ENCODE measurements at regions not wholly inside any gene's neighbourhood (a gene's known extent, or its start where the extent isn't known, plus 50 kb on each side); places are given as distances from the start of the nearest gene placed in this dataset.

DNA sequence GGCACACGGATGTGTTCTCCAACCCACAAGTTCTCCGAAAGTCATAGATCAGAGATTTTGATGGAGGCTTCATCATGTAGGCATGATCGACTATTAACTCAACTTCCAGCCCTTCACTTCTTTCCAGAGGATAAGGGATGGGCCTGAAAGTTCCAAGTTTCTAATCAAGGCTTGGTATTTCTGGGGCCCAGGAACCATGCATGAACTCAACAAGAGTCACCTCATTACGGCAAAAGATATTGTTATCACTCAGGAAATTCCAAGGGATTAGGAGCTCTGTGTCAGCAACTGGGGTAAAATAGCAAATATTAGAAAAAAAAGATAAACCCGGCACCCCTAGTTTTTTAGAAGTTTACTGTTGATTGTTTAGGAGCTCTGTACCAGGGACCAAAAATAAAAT is 240.1 kb upstream of the PPP1R2C start:
- DNase-seq (ENCODE audit: low spot score): no peak

DNA sequence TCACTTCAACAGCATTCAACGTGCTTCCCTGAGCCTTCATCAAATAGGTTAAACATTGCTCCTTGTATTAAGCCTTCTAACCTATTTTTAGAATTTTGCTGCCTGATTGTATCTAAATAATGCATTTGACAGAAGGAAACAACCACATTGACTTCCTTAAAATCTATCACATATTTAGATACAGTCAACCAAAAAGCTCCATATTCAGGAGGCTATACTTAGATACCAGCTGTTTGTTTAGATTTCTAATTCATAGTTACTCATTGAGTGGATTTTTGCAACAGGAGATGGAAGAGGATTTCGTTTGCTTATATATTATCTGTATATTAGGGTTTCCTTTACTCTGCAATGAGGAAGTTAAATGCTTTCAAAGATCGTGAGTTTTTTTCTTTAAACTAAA is 241.1 kb upstream of the PPP1R2C start:
- DNase-seq (ENCODE audit: low spot score): no peak

DNA sequence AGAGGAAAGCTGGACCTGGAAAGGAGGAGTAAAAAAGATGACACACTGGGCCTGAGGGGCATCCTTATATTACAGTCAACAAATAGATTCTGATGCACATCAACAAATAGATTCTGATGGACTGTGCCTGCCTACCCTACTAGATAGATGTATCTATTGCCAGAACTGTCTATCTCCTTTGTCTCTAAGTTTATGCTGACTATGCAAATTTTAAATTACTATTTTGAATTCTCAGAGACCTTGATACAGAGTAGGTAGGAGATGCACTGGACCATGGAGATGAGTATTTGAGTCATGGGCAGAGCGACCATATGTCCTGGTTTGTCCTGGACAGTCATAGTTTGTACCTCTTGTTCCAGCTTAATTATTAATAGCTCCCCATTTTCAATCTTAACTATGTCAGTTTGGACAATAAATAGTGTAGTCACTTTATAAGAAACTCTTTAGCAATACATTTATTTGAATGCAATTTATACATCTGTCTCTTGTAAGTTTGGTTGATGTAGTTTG is 247.9 kb upstream of the PPP1R2C start:
- DNase-seq (ENCODE audit: low spot score): no peak

DNA sequence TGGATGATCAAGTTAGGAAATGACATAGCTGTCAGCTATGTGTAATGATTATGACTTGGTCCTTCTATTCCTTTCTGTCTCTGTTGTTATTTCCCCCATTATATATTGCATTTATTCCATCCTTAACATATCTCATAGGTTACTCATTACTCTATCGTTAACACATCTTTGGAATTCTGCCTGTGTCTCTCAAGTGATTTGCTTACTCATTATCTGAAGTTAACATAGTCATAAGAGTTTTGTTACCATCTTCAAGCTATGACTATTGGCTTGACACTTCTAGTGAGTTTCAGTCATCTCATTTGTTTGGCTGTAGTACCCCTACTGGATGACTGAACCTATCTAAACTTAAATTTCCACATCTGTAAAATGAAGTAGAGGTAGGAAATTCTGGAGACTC is 286.1 kb upstream of the PPP1R2C start:
- no peak for DNase-seq (ENCODE audit: low spot score)

DNA sequence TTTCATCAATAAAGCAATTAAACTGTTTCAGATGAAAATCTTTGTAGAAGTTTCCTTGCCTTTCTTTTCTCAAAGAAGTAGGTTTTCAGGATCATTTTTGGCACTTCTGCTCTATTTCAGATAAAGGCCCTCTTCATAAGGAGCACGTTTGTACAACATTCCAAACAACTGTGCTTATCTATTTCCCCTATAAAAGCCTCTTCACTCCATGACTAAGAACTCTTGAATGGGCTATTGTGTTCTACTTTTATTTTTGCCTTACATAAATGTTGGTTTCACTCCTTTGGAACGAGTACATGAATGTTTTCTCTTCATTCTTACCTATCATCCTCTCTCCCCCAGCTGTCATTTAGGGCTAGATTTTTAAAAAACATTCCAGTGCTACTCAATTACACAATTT is 288.0 kb upstream of the PPP1R2C start:
- no peak for DNase-seq (ENCODE audit: low spot score)

DNA sequence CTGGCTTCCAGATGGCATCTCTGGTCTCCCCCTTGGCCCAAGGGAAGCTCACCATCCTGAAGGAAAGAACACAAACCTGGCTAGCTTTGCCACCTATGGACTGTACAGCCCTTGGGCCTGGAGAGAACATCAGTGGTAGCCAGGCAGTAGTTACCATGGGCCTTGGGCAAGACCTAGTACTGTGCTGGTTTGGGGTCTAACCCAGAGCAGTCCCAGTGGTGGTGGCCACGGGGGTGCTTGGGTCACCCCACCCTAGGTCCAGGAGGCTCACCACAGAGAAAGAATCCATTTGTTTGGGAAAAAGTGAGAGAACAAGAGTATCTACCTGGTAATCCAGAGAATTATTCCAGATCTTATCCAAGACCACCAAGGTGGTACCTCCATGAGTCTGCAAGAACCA is 290.7 kb upstream of the PPP1R2C start:
- no peak for DNase-seq (ENCODE audit: low spot score)

DNA sequence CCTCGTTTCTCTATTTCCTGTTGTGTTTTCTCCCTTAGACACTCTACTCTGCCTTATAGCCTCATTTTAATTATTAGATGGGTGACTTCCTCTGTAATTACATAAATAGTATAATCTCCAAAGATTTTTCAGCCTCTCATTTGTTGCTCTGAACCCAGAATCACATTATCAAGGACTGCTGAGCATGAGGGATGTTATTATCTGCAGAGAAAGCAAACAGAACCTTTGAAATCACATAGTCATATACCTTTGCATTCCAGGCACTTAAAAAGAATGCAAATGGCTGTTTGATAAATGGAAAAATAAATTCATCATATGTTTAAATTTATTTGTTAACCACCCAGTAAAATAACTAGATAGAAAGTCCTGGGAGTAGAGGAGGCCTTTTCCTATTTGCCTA is 305.1 kb upstream of the PPP1R2C start:
- no peak for DNase-seq (ENCODE audit: low spot score)

DNA sequence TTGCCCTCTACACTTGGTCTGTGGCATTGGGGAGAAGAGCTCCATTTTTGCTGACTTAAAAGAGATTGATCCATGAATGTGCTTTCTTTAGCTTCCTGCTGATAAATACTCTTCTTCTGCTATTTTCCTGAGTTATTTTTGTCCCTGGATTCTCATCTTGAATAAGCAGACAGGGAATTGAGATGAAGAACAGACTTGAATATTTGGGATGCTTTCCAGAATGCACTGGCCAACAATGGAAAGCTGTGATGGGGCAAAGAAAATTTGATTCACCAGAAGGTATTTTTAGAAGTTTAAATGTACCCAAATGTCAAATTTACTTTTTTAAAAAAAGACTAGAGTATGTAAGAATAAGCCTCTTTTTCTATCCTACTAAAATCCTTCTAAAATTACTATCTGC is 309.9 kb upstream of the PPP1R2C start:
- no peak for DNase-seq (ENCODE audit: low spot score)

DNA sequence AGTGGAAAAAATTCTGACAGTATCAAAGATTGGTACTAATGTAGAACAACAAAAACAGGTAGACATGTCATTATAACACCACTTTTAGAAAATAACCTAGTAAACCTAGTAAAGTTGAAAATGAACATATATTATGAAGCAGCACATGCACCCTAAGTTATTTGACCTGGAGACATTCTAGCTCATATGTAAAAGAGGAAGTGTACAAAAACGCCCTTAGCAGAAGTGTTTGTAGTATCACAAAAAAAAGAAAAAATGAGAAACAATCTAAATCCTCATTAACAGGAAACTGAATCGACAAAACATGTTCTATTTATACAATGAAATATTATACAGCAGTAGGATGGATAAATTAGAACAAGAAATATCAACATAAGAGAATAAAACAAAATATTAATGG is 318.9 kb upstream of the PPP1R2C start:
- DNase-seq (ENCODE audit: low spot score): no peak

DNA sequence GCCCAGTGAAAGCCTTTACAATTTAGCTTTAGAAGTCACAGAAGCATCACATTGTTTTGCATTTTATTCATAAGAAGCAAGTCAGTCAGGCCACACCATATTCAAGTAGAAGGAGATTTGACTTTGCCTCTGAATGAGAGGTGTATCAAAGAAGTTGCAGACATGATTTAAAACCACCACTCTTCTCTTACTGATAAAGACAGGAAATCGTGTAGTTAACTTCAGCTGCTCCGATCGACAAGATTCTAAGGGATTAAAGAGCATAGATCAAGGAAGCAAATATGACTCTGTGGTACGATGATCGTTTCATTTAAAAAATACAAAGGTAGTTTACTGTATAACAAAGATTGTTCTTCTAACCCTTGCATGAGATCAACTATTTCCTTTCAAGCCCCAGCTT is 328.0 kb upstream of the PPP1R2C start:
- no peak for DNase-seq (ENCODE audit: low spot score)

DNA sequence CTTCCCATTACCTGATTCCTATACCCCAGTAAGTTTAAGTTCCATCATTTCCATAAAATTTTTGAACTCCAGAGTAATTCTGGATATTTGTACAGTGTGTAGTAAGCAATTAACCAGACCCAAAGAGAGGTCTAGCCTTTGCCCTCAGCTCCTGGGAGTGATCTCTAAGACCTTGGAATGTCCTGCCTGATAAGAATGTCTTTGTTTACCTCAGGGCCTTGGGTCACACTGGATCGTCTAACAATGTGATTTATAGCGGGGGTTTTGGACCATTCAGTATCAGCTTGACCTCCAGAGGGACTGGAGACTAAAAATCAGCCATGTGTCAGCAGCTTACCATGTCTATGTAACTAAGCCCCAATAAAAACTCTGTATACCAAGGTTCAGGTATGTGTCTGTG is 330.9 kb upstream of the PPP1R2C start:
- DNase-seq (ENCODE audit: low spot score): no peak

DNA sequence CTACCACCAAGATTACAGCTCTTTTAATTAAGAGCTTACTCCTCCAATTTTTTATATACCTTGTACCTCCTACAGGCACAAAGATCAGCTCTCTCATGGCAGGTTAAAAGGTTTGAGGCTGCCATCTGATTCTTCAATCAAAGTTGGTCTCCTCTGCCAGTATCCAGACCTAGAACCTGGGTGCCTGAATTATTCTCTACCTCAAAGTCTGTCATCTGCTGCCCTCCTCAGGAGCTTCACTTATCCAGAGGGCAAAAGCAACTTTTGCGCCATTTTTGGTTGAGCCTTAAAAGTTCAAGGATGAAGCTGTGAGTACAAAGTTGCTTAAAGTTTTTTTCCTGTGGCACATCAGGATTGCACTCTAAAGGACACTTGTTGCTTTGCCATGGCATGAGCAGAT is 343.7 kb upstream of the PPP1R2C start:
- no peak for DNase-seq (ENCODE audit: low spot score)

DNA sequence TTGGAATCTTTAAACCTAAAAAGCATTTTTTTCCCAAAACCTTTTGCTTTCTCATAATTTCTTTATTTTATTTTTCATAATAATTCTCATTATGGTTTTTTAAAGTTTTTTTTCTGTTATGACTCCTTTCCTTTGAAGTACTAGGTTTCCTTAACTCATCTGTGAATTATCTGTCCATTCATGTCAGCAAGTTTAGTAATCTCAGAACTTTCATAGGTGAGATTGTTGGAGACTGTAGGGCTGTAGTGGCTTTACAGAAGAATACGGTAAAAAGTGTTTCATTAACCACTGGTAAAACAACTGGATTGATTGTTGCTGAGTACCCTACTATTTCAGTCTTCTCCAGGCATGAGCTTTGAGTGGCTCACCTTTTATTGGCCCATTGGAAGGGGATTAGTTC is 361.7 kb upstream of the PPP1R2C start:
- DNase-seq (ENCODE audit: low spot score): no peak

DNA sequence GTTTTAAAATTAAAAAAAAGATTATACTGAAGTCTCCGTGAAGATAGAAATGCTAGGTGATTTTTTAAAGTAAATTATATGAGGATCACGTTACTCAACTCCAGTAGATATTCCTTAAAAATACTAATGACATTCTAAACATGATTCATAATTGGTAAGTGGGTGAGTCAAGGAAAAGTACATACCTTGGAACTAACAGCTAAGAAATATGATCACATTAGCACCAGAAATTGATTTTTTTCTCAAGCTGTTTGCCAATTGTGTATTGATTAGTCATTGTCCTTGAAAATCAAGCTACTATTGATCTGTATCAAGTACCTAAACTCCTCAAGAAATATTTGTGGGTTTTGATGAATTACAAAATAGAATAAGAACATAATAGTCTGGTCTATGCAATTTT is 362.6 kb upstream of the PPP1R2C start:
- no peak for DNase-seq (ENCODE audit: low spot score)

DNA sequence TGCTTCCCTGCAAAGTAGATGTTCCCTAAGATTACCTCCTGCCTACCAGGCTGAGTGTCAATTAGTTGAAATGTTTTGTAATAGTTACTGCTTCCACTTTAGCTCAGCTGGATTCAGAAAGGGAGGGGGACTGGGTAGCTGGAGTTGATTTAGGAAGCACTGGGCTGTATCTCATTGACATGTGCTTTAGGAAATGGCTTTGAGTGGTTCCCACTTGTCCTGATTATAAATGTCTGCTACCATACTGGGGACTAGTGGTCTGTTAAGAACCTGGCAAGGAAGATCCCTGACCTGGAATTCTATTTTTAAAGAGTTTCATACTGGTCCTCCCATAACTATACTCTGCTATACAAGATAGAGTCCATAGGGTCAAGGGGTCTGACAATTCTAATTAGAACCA is 363.9 kb upstream of the PPP1R2C start:
- no peak for DNase-seq (ENCODE audit: low spot score)

DNA sequence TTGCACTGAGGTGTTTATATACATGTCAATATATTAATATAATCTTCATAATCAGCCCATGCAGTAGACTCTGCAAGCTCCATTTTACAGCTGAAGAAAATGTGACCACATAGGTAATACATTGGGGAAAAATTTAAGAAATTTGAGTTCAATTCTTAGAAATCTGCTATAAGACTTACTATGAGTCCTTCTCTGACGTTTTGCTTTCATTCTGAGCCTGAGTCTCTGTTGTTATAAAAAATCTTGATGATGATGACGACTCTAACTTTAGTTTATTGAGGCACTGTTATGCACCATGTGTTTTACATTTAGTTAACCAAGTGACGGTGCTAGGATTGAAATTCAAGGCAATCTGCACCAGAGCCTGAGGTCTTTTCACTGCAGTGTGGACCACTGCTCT is 370.3 kb upstream of the PPP1R2C start:
- no peak for DNase-seq (ENCODE audit: low spot score)

DNA sequence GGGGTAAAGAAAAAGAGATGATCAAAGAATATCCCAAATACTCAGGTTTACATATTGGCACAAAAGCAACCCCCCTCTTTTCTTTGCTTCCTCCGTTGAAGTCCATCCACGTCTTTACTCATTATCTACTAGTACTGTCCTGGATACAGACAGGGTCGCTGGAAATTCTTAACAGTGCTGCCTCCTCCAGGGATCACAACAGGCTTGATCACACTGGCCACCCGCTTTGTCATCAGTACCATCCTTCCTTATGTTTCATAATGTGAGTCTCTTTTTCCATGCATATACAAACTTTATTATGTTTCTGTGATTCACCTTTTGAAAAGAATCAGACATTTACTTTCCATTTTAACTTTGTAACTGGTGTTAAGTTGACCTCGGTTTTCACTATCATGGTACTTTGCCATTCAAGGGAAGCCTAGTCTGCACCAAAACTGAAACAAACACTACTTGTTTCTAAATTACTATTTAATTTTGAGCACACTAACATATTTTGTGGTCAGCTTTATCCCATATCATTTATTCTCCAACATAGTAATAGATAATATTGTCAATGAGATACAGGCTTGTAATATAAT is 387.5 kb upstream of the PPP1R2C start:
- no peak for DNase-seq (ENCODE audit: low spot score)

DNA sequence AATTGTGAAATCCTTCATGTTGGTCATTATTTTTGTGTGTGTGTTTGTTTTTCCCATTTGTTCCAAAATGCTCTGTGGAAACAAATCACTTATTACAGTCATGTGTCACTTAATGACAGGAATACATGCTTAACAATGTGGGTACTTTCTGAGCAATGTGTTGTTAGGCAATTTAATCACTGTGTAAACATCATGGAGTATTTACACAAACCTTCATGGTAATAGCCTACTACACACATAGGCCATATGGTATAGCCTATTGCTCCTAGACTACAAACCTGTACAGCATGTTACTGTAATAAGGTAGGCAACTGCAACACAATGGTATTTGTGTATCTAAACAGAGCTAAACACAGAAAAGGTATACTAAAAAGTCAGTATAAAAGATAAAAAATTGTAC is 388.9 kb upstream of the PPP1R2C start:
- DNase-seq (ENCODE audit: low spot score): no peak

DNA sequence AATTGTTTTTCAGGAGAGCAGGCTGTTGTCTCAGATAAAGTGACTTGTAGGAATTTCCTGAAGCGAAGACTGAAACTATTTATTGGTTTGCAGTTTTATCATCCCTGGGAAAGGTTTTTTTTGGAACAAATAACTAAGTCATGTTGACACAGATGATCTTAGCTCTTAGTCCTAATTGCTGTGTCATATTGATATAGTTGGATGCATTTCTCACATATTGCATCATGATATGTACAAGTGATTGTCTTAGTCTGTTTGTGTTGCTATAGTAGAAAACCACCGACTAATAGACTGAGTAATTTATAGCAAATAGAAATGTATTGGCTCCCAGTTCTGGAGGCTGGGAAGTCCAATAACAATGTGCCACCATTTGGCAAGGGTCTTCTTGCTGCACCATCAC is 397.5 kb upstream of the PPP1R2C start:
- no peak for DNase-seq (ENCODE audit: low spot score)

DNA sequence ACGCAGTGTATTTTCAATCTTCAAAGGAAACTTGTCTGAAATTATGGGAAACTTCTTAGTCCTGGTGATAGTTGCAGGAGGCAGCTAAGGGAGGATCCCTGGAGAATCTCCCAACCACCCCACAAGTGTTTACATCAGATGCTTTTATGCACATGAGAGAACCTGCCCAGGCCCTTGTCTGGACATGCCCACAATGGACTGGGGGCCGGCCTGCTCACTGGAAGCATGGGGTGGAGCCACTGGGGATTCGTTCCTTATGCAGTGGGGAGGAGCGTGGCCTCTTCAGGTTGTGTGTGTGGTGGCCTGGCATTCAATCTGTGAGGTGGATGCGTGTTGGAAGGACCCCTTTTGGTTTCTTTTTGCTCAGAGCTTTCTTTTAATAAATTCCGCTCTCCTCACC is 398.7 kb upstream of the PPP1R2C start:
- peak; percentile 34 for DNase-seq (ENCODE audit: low spot score)

DNA sequence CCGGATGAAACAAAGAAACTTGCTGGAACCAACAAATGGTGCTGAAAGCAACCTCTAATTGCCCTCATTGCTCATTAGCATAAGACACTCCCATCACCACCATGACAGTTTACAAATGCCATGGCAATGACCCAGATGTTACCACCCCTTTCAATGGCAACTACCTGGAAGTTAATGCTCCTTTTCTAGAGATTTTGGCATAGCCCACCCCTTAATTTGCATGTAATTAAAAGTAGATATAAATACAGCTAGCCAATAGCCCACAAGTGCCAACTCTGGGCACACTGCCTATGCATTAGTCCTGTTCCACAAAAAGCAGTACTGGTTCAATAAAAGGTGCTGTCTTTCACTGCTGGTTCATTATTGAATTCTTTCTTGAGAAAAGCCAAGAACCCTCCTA is 410.3 kb upstream of the PPP1R2C start:
- no peak for DNase-seq (ENCODE audit: low spot score)

DNA sequence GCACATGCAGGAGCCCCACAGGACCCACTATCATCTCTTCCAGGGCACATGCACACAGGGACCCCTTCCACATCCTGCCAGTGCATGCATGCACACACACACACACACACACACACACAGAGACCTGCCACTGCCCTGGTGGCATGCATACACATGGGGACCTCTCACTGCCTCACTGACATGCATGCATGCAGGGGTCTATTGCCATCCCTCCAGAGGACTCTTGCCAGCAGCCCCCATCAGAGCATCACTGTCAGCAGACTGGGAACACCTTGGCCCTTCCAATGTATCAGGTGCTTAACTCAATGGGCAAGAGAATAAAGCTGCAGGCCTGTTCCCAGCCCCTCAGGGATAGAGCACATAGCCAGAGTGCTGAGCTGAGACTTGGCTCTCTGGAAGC is 433.6 kb upstream of the PPP1R2C start:
- no peak for DNase-seq (ENCODE audit: low spot score)

DNA sequence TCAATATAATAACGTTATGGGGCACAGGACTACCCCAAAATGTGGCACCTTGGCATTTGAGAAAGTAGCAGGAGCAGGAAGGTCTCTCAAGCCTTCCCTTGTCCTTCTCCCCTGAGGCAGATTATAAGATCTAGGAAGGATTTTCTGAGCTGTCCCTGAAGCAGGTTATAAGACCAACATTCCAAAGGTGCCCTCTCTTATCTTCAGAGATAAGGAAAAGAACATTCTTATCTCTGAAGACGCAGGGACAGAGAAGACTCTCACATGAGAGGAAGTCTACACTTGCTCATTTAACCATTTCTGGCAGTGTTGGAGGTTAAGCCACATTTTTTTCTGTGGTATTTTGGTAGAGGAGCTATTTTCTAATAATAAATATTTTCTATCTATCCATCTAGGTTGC is 437.9 kb upstream of the MAOA start:
- no peak for DNase-seq (ENCODE audit: low spot score)

DNA sequence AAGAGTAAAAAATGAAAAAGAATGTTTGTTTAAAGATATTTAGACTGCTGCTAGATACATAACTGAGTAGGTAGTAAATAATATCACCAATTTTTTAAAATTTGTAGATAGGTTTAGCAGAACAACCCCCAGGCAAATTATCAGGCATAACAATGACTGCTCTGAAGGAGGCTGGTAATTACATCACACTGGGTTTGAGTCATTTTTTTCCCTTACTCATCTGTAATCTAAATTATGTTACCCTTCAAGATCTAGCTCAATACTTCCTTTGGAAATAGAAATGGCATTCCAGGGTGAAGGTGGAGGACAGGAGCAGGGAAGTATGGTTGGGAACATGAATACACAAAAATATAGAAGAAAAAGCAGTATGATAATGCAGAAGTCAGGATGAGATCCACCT is 431.6 kb upstream of the MAOA start:
- DNase-seq (ENCODE audit: low spot score): no peak

Measured in SW480 (cell line).